ENCODE measurements at regions not wholly inside any gene's neighbourhood (a gene's known extent, or its start where the extent isn't known, plus 50 kb on each side); places are given as distances from the start of the nearest gene placed in this dataset.

DNA sequence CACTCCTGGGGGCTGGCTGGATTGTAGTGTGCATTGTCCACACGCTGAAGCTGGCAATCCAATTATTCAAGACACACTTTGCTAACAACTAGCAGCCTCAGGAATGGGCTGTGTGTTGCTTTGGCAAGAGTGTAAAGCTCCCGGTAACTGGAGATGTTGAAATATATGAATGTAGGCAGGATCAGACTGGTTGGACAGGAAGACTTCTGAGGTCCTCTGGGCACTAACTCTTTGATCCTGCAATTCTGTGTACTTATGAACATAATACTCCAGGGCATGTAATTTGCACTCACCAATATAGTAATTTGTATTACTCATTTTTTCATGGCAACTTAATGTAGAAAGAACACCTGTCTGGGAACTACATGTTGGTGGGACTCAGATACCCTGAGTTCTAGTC, 106.7 kb upstream of the SLC28A3 start:
- H3K4me2 ChIP-seq (ENCODE audit: low read length), result no peak overlapping the region
- no peaks in the 10 kb centered on the region for H3K79me2 ChIP-seq (ENCODE audit: insufficient read depth, low read length)
- Mint-ChIP-seq H3K4me1 (ENCODE audit: low read depth, unreplicated experiment) (no peaks in the 10 kb centered on the region), H3K27me3 (ENCODE audit: low read depth, unreplicated experiment) (peaks cover 13% of the 10 kb centered on the region), H3K36me3 (ENCODE audit: low read depth, unreplicated experiment) (no peaks in the 10 kb centered on the region), H3K27ac (ENCODE audit: unreplicated experiment) (no peak overlapping the region), H3K4me3 (ENCODE audit: unreplicated experiment) (no peak overlapping the region), H3K9me3 (ENCODE audit: unreplicated experiment) (no peaks in the 10 kb centered on the region)
- H3K36me3 ChIP-seq (ENCODE audit: insufficient read depth, low read length), result no peaks in the 10 kb centered on the region
- H3K4me1 ChIP-seq (ENCODE audit: insufficient read depth, low read length), result no peaks in the 10 kb centered on the region
- peaks cover 1% of the 10 kb centered on the region for H3K27me3 ChIP-seq (ENCODE audit: insufficient read depth, low read length)
- H3K27ac ChIP-seq (ENCODE audit: low read depth, low read length), result no peak overlapping the region
- DNase-seq (ENCODE audit: low read depth) (no peak), FAIRE-seq (no peak)
- H3K9me3 ChIP-seq (ENCODE audit: insufficient read depth, low read depth, low read length), result no peaks in the 10 kb centered on the region
- TF ChIP-seq EZH2 (IDR thresholded peaks at IDR 0.05; ENCODE audit: insufficient read depth, low read length) (no peak), CTCF (IDR thresholded peaks at IDR 0.05; ENCODE audit: insufficient read depth, low read depth, low read length) (no peak)
- no peak overlapping the region for H2AFZ ChIP-seq (ENCODE audit: low read depth, low read length)
- no peak overlapping the region for H3K4me3 ChIP-seq (ENCODE audit: insufficient read depth, low read depth, low read length)
- H3K9ac ChIP-seq (ENCODE audit: low read length), result no peak overlapping the region
- no peaks in the 10 kb centered on the region for H4K20me1 ChIP-seq (ENCODE audit: insufficient read depth, low read length)

GRCh38 chr9:84450029-84450428, 109.5 kb upstream of the SLC28A3 start:
- H3K36me3 Mint-ChIP-seq (ENCODE audit: low read depth, unreplicated experiment), result no peaks in the 10 kb centered on the region
- no peak overlapping the region for H3K9ac ChIP-seq (ENCODE audit: low read length)

More at GRCh38 chr9:84450029-84450428, 109.5 kb upstream of the SLC28A3 start:
- no peak for FAIRE-seq
- H3K27me3 ChIP-seq (ENCODE audit: insufficient read depth, low read length), result peaks cover 2% of the 10 kb centered on the region
- no peak overlapping the region for H3K4me3 ChIP-seq (ENCODE audit: insufficient read depth, low read depth, low read length)
- H2AFZ ChIP-seq (ENCODE audit: low read depth, low read length), result no peak overlapping the region
- Mint-ChIP-seq H3K4me3 (ENCODE audit: unreplicated experiment) (no peak overlapping the region), H3K27me3 (ENCODE audit: low read depth, unreplicated experiment) (peaks cover 22% of the 10 kb centered on the region), H3K27ac (ENCODE audit: unreplicated experiment) (no peak overlapping the region), H3K9me3 (ENCODE audit: unreplicated experiment) (no peaks in the 10 kb centered on the region), H3K4me1 (ENCODE audit: low read depth, unreplicated experiment) (no peaks in the 10 kb centered on the region)
- H3K9me3 ChIP-seq (ENCODE audit: insufficient read depth, low read depth, low read length), result no peaks in the 10 kb centered on the region
- H3K36me3 ChIP-seq (ENCODE audit: insufficient read depth, low read length), result no peaks in the 10 kb centered on the region
- H3K4me1 ChIP-seq (ENCODE audit: insufficient read depth, low read length), result no peaks in the 10 kb centered on the region
- DNase-seq (ENCODE audit: low read depth), result no peak
- H4K20me1 ChIP-seq (ENCODE audit: insufficient read depth, low read length), result no peaks in the 10 kb centered on the region
- H3K4me2 ChIP-seq (ENCODE audit: low read length), result no peak overlapping the region
- H3K79me2 ChIP-seq (ENCODE audit: insufficient read depth, low read length), result no peaks in the 10 kb centered on the region
- TF ChIP-seq EZH2 (IDR thresholded peaks at IDR 0.05; ENCODE audit: insufficient read depth, low read length) (no peak), CTCF (IDR thresholded peaks at IDR 0.05; ENCODE audit: insufficient read depth, low read depth, low read length) (no peak)
- no peak overlapping the region for H3K27ac ChIP-seq (ENCODE audit: low read depth, low read length)
